GM19468 (cell line): ENCODE measurements at regions not wholly inside any gene's neighbourhood (a gene's known extent, or its start where the extent isn't known, plus 50 kb on each side); places are given as distances from the start of the nearest gene placed in this dataset.
"Not testable (repeated sequence)": the region's sequence is repeated elsewhere in the genome, so short reads cannot be mapped to it uniquely, and the experiment has no call there.

Experiments used
- ATAC-seq: cut with Tn5 transposase; IDR thresholded peaks from one replicate; pipeline ENCODE4 v1.9.1; 2021; ENCODE audit warnings: mild to moderate bottlenecking, moderate library complexity, moderate number of reproducible peaks; ENCODE audit not compliant: unreplicated experiment; ENCODE audit errors: extremely low read depth

GRCh38 chr9:105969636-105970035, 275.3 kb downstream of the TMEM38B start:
- ATAC-seq: no peak

GRCh38 chr9:105971986-105972385, 277.6 kb downstream of the TMEM38B start:
- ATAC-seq: no peak

- ATAC-seq: no peak
Observed at GRCh38 chr9:105972466-105973204, 278.3 kb downstream of the TMEM38B start.

GRCh38 chr9:105973951-105974351, 279.6 kb downstream of the TMEM38B start:
- ATAC-seq: no peak

GRCh38 chr9:105975886-105976645, 281.7 kb downstream of the TMEM38B start:
- ATAC-seq: no peak

GRCh38 chr9:105978336-105978735, 284.0 kb downstream of the TMEM38B start:
- ATAC-seq: no peak

- no peak for ATAC-seq
Observed at GRCh38 chr9:105978826-105979225, 284.5 kb downstream of the TMEM38B start.

- no peak for ATAC-seq
Observed at GRCh38 chr9:105979290-105979689, 284.9 kb downstream of the TMEM38B start.

- no peak for ATAC-seq
Observed at GRCh38 chr9:105984714-105985113, 290.4 kb downstream of the TMEM38B start.

- no peak for ATAC-seq
Observed at GRCh38 chr9:105993116-105993854, 298.9 kb downstream of the TMEM38B start.

- ATAC-seq: no peak
Observed at GRCh38 chr9:105993921-105994715, 299.8 kb downstream of the TMEM38B start.

- ATAC-seq: no peak
Observed at GRCh38 chr9:105994970-105995369, 300.6 kb downstream of the TMEM38B start.

- ATAC-seq: no peak
Observed at GRCh38 chr9:106017198-106017740, 322.9 kb downstream of the TMEM38B start.

GRCh38 chr9:106019039-106019680, 324.8 kb downstream of the TMEM38B start:
- no peak for ATAC-seq

GRCh38 chr9:106019702-106020101, 325.4 kb downstream of the TMEM38B start:
- ATAC-seq: no peak

GRCh38 chr9:106020186-106020585, 325.8 kb downstream of the TMEM38B start:
- no peak for ATAC-seq

- ATAC-seq: no peak
Observed at GRCh38 chr9:106023455-106023854, 329.1 kb downstream of the TMEM38B start.

- ATAC-seq: no peak
Observed at GRCh38 chr9:106025453-106025852, 331.1 kb downstream of the TMEM38B start.

- not testable (repeated sequence) for ATAC-seq
Observed at GRCh38 chr9:106030146-106030545, 335.8 kb downstream of the TMEM38B start.
